GM19324 (cell line): ENCODE measurements at regions not wholly inside any gene's neighbourhood (a gene's known extent, or its start where the extent isn't known, plus 50 kb on each side); places are given as distances from the start of the nearest gene placed in this dataset.

Experiments used
- ATAC-seq: cut with Tn5 transposase; IDR thresholded peaks from one replicate; pipeline ENCODE4 v1.9.1; 2021; ENCODE audit warnings: mild to moderate bottlenecking, moderate library complexity; ENCODE audit not compliant: unreplicated experiment, low FRiP score

DNA sequence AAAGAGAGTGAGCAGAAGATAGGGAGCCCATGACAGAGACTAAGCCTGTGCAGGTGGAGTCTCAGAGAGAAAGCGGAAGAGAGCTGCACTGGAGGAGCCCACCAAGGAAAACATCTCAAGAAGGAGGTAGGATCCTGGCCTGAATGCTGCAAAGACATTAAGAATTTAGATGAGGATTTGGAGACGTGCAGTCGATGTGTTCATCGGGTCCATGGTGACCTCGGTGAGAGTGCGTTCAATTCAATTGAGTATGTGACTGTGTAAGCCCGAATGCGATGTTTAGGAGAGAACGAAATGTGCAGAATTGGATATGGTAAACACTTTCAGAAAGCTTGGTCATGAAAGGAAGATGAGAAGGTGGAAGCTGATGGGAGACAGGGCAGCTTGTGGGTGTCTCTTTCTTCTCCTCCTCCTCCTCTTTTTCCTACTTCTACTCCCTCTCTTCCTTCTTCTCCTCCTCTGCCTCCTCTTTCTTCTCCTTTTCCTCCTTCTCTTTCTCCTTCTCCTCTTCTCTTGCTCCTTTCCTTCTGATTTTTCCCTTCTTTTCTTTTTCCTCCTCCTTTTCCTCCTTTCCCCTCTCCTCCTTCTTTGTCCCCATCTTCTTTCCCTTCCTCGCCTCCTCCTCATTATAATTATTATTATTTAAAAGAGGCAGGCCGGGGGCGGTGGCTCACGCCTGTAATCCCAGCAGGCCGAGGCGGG is 276.0 kb downstream of the RPS24 start:
- ATAC-seq: no peak

DNA sequence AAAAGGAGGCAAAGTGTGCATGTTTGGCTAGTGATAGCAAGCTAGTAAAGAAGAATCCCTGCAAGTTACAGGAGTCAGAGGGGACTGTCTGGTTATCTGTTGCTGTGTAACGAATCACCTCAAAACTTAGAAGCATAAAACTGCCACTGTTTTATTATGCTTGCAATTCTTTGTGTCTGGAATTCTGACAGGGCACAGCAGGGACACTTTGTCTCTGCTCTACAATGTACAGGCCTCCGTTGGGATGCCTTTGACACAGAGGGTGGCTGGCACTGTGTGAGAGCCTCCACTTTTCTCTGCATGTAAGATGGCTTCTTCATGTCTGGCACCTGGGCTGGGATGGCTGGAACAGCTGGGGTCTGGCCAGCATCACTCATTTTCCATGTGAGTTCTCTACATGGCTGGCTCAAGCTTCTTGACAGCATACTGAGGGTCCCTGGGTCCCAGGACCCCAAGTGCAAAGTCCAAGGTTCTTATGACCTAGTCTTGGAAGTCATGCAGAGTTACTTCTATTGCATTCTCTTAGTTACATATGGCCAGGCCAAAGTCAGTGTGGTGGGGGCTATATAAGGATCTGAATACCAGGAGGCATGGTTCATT is 276.9 kb downstream of the RPS24 start:
- ATAC-seq: no peak

GRCh38 chr10:78312197-78313047 is 278.8 kb downstream of the RPS24 start:
- no peak for ATAC-seq

DNA sequence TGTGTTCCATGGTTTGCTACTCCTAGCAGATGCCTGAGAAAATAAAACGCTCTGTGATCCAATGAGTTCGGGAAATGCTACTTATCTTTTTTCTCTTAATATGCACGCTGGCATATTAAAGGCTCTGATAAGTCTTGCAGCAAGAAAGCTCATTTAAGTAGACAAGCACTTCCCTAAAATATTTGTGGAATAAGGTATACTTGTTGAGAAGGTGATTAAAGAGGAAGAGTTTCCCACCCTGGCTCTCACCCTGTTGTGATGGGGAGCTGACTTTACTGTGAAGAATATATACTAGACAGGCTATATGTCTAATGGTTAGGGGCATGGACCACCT is 279.4 kb downstream of the RPS24 start:
- ATAC-seq: no peak

GRCh38 chr10:78313636-78314035 is 280.0 kb downstream of the RPS24 start:
- ATAC-seq: no peak

DNA sequence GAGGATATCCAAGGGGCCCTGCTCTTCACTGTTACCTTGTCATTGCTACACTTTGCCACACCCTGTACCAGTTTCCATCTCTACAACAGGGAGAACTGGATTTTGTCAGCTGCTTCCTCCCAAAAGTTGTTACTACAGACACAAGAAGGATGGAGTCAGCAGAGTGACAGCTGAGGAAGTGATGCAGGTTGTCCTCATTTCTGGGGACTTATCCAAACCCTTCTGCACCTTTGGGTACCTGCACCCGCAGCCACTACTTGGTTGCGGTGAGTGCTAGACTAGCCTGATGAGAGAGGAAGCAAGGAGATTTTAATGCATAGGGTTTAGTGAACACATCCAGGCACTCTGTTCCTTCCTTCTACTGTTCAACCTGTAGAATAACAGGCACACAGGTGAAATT is 281.0 kb downstream of the RPS24 start:
- ATAC-seq: no peak

- ATAC-seq: no peak
Observed at GRCh38 chr10:78316451-78316931, 282.8 kb downstream of the RPS24 start.

DNA sequence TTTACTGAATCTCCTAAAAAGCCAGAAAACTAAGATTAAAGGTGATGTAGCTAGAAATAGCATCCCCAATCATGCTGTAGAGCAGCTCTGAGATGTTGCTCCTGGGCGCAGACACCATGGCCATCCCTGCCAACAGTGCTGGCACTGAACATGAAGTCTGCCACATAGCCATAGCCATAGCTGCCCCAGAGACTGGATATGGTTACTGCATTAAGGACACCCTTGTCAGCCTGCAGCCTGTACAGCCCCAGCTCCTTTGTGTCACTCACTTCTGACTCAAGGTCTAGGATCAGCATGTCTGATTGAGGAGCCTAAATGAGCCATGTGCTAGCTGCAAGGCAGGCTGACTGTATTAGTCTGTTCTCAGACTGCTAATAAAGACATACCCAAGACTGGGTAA is 284.6 kb downstream of the RPS24 start:
- ATAC-seq: no peak

DNA sequence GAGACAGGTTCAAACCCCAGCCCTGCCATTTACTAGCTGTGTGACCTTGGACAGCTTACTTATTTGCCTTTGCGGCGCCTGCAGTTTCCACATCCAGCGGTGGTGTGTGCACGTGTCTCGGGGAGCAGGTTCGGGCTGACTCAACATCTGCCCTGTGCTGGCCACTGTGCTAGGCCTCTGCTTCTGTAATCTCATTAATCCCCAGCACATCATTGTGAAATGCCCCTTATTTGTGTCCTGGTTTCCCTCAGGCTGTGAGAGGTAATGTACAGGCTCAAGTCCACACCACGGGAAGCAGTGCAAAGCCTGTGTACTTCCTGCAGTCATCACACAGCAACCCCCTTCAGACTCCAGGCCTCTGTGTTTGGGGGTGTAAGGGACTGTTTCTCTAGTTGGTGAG is 285.7 kb downstream of the RPS24 start:
- ATAC-seq: no peak

DNA sequence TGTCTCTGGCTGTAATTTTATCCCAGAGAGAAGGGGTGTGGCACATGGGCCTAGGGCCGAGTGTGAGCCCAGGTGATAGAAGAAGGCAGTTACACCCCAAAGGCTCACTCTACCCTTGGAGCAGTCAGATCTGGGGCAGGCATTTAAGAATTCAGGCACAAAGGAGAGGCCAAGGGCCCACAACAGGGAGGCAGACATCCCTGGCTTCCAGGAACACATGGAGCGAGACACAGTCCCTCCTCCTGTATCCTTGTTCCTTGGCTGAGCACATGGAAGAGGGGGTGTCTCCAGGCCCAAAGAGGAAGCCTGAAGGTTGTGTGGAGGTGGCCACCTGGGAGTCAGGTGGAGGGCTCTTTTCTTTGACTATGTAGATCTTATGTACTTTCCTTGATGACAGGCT is 286.2 kb downstream of the RPS24 start:
- no peak for ATAC-seq

- ATAC-seq: no peak
Observed at GRCh38 chr10:78320506-78320905, 286.8 kb downstream of the RPS24 start.

DNA sequence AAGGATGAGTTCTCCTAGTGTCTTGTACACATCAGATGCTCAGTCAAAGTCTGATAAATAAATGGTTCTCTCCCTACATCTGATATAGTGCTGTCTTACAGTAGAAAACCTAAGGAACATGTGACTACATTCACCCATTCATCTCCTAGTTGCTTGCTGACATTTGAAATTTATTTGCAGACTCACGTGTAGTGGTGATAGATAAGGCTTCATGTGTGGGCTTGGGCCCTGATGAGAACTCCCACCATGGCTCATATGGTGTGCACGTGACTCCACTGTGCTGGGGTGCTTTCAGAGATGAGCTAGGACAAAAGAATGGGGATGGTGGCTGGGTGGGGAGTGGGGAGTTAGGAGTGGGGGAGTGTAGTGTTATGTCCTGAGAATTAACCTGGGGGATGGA is 287.3 kb downstream of the RPS24 start:
- no peak for ATAC-seq

- no peak for ATAC-seq
Observed at GRCh38 chr10:78321500-78321899, 287.8 kb downstream of the RPS24 start.

- ATAC-seq: no peak
Observed at GRCh38 chr10:78326372-78326771, 292.7 kb downstream of the RPS24 start.

GRCh38 chr10:78327778-78328591 is 294.3 kb downstream of the RPS24 start:
- ATAC-seq: no peak

DNA sequence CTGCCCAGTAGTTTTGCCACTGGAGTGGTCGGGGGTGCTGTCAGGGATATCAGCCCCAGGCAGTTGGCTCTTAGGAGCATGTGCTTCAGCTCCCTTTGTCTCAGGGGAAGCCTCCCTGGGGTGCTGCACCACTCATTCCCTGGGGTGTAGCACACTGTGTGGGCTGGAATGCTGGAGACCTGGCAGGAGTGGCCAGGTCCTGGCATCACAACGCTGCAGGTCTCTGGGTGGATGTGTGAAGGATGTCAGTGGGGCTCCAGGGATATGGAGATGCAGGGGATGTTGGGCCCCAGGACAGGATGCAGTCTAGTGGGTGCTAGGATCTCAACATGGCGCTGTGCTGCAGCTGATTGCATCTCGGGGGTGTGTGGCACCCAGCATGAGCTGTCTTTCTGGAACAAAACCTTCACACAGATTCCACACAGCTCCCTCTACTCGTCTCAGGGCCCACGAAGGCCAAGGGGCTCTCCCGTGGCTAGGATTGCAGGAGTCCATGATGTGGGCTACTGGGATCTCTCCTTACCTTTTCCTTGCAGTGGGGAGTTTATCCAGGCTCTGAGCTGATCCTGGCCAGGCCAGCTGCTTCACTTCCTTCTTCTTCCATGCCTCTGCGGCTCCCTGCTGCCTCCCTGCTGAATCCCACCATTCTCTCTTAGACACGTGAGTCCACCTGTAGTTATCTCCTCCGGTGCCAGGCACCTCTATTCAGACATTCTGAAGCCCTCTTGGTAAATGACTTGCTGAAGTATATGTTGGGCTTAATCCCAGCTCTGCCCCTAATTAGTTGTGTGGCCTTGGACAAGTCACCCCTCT is 295.1 kb downstream of the RPS24 start:
- no peak for ATAC-seq

GRCh38 chr10:78330884-78331283 is 297.2 kb downstream of the RPS24 start:
- ATAC-seq: no peak

DNA sequence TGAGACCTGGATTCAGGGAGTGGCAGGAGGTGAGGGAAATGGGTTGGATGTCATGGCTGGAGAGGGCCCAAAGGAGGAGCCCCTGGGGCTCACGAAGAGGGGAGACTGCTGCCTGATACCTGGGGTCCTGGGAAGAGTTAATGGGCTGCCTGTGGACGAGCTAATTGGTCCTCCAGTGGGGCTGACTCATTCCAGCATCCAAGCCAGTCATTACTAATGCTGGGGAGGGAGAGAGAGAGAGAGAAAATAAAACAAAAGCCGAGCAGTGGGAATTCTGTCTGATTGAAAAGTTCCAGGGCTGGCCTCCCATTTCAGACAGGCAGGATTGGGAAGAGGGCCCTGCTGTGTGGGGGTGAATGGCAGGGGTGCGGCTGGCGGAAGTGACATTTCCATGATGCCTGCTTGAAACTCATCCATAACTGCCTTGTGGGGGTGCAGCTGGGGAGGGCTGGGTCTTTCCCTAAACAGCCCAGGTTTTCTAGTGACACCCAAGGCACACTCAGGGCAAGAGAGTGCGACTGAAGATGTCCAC is 297.8 kb downstream of the RPS24 start:
- no peak for ATAC-seq

GRCh38 chr10:78332012-78332411 is 298.3 kb downstream of the RPS24 start:
- ATAC-seq: no peak

DNA sequence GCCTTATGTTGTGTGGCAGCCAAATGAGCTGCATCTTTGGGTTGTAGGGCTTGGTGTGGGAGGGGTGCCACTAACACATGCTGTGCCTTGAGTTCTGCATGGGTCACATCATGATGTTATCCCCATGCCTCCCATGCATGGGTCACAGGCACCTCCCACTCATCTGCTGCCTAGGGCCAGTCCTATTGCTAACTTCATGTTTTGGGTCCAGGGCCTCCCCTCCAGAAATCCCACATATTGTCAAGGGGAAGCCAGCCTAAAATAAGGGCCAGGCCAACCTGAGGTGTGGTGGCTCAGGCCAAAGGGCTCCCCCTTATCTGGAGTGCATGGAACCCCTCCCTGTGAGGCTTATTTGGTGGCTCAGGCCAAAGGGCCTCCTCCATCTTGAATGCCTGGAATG is 299.0 kb downstream of the RPS24 start:
- no peak for ATAC-seq
